ENCODE measurements at regions not wholly inside any gene's neighbourhood (a gene's known extent, or its start where the extent isn't known, plus 50 kb on each side); places are given as distances from the start of the nearest gene placed in this dataset.

DNA sequence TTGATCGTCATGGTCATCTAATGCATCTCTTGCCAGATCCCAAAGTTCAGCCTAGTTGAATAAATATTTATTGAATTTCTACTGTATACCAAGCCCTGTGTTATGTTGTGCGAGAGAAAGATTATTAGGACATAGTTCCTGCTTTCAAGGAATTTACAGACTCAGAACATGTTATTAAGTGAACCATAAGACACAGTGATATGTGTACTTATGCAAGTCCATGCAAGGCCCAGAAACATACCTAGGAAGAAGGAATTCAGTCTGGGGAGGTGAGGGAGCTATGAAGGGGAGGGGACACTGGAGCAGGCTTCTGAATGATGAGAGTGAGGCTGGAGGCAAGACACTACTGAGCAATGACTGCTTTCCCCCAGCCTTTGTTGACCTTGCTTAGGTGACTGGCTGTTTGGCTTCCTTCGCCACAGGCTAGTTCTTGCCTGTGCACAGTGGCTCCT, 81.4 kb downstream of the ACAA2 start:
- no peak overlapping the region for H3K4me3 ChIP-seq (ENCODE audit: low read depth, low read length)
- TF ChIP-seq, protein P1, sequence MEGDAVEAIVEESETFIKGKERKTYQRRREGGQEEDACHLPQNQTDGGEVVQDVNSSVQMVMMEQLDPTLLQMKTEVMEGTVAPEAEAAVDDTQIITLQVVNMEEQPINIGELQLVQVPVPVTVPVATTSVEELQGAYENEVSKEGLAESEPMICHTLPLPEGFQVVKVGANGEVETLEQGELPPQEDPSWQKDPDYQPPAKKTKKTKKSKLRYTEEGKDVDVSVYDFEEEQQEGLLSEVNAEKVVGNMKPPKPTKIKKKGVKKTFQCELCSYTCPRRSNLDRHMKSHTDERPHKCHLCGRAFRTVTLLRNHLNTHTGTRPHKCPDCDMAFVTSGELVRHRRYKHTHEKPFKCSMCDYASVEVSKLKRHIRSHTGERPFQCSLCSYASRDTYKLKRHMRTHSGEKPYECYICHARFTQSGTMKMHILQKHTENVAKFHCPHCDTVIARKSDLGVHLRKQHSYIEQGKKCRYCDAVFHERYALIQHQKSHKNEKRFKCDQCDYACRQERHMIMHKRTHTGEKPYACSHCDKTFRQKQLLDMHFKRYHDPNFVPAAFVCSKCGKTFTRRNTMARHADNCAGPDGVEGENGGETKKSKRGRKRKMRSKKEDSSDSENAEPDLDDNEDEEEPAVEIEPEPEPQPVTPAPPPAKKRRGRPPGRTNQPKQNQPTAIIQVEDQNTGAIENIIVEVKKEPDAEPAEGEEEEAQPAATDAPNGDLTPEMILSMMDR (IDR thresholded peaks at IDR 0.05; ENCODE audit: insufficient read depth, low read length), result no peak
- no peak for DNase-seq (ENCODE audit: low read depth)

DNA sequence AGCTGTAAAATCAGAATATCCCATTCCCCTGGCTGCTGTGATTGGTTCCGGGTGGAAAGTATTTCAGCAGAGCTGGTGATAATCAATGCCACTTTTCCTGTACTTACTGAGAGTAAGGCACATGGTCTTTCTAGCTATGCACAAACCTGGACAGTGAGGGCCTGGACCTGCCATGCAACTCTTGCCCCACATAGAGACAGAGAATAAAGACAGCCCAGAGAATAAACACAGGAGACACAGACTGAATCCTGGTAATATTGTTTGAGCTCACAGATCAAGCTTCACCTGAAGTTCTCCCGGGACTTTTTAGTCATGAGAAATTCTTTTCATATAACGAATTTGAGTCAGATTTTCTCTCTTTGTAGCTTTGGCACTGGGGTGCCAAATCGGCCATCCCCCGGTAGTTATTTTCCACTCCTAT, 81.9 kb downstream of the ACAA2 start:
- no peak for DNase-seq (ENCODE audit: low read depth)
- TF ChIP-seq, protein P1 (IDR thresholded peaks at IDR 0.05; ENCODE audit: insufficient read depth, low read length), result no peak
- H3K4me3 ChIP-seq (ENCODE audit: low read depth, low read length), result no peak overlapping the region

DNA sequence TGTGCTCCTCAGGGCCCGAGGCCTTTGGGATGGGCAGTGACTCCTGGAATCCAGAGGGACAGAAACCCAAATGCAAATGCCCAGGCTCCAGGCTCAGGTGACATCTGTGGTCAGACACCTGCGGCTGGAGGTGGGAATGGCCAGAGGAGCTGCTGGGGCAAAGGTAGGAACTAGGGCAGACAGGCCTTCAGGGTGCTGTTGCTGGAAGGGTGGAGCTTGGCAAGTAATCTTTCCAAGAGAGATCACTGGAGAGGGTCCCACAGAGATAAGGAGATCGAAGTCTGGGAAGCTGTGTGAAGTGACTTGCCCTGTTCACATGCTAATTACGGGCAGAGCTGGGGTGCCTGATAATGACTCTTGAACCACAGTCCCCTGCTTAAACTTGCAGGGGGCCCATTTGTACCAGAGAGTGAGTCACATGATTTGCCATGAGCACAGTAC, 82.4 kb downstream of the ACAA2 start:
- DNase-seq (ENCODE audit: low read depth), result no peak
- TF ChIP-seq, protein P1 (IDR thresholded peaks at IDR 0.05; ENCODE audit: insufficient read depth, low read length), result no peak
- no peak overlapping the region for H3K4me3 ChIP-seq (ENCODE audit: low read depth, low read length)

DNA sequence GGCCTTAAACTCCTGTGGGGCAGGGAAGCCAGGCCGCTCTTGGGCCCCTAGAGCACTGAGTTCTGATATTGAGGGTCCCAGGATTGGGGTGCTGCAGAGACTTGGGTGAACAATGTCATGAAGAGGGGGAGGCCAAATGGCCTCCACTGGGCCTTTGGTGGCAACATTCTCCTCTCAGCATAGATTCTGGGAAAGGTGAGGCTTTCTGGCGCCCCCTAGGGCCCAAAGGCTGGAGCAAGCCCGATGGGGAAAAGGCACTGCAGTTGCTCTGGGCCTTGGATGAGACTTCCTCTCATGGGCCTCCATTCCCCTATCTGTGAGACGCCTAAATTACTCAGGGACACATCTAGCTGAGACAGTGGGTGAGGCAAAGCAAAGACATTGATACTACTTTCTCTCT, 84.8 kb downstream of the ACAA2 start:
- no peak overlapping the region for H3K4me3 ChIP-seq (ENCODE audit: low read depth, low read length)
- peak; percentile 40 for DNase-seq (ENCODE audit: low read depth)
- TF ChIP-seq, protein P1 (IDR thresholded peaks at IDR 0.05; ENCODE audit: insufficient read depth, low read length), result peak; percentile 56

DNA sequence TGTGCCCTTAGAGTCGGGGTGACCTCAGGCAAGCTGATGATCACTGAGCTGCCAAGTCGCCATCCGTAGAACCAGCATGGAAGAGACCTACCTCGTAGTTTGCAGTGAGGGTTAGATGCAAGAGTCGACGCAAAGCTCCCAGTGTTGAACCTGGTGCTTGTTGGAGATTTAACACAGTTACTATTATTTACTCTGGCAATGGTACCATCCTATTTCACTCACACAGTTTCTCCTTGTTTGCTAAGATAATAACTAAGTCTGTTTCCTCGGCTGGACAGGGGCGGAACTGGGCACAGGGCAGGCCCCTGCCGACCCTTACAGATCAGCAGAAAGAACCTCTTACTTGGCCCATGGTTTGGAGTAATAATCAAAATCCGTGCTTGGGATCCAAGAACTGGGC, 85.5 kb downstream of the ACAA2 start:
- TF ChIP-seq, protein P1 (IDR thresholded peaks at IDR 0.05; ENCODE audit: insufficient read depth, low read length), result no peak
- DNase-seq (ENCODE audit: low read depth), result no peak

DNA sequence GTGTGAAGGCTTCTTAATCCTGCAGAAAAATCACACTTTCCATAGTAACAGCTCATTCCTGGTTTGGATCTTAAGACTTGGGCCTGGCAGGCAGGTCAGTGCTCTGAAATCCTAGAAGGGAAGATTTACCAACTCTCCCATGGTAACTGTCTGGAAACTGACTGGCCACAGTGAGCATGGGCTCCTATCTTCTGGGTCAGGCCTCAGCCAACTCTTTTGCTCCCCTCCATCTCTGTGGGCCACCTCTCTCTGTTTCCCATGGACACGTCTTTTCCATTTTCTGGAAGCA, 86.7 kb downstream of the ACAA2 start:
- no peak overlapping the region for H3K4me3 ChIP-seq (ENCODE audit: low read depth, low read length)
- TF ChIP-seq, protein P1 (IDR thresholded peaks at IDR 0.05; ENCODE audit: insufficient read depth, low read length), result no peak
- DNase-seq (ENCODE audit: low read depth), result no peak

More for the DNA sequence above, 85.5 kb downstream of the ACAA2 start:
- H3K4me3 ChIP-seq (ENCODE audit: low read depth, low read length), result no peak overlapping the region

Measured in fibroblast of the aortic adventitia (primary cell).